ENCODE measurements at regions not wholly inside any gene's neighbourhood (a gene's known extent, or its start where the extent isn't known, plus 50 kb on each side); places are given as distances from the start of the nearest gene placed in this dataset.
"Not testable (repeated sequence)": the region's sequence is repeated elsewhere in the genome, so short reads cannot be mapped to it uniquely, and the experiment has no call there.

GRCh38 chr9:82431121-82431520 is 442.5 kb downstream of the SPATA31D1 start:
- TF ChIP-seq TAF1 (IDR thresholded peaks at IDR 0.05; ENCODE audit: low read depth) (no peak), EP300 (conservative IDR thresholded peaks at IDR 0.05; ENCODE audit: poor library complexity, severe bottlenecking) (no peak), EZH2 (IDR thresholded peaks at IDR 0.05; ENCODE audit: borderline replicate concordance, insufficient read depth, low read length, poor library complexity, severe bottlenecking) (no peak), POLR2AphosphoS5 (IDR thresholded peaks at IDR 0.05) (no peak), SMC3 (conservative IDR thresholded peaks at IDR 0.05; ENCODE audit: poor library complexity) (no peak), MXI1 (conservative IDR thresholded peaks at IDR 0.05; ENCODE audit: poor library complexity, severe bottlenecking) (no peak), RAD21 (conservative IDR thresholded peaks at IDR 0.05) (no peak)
- TF ChIP-seq, protein P1, sequence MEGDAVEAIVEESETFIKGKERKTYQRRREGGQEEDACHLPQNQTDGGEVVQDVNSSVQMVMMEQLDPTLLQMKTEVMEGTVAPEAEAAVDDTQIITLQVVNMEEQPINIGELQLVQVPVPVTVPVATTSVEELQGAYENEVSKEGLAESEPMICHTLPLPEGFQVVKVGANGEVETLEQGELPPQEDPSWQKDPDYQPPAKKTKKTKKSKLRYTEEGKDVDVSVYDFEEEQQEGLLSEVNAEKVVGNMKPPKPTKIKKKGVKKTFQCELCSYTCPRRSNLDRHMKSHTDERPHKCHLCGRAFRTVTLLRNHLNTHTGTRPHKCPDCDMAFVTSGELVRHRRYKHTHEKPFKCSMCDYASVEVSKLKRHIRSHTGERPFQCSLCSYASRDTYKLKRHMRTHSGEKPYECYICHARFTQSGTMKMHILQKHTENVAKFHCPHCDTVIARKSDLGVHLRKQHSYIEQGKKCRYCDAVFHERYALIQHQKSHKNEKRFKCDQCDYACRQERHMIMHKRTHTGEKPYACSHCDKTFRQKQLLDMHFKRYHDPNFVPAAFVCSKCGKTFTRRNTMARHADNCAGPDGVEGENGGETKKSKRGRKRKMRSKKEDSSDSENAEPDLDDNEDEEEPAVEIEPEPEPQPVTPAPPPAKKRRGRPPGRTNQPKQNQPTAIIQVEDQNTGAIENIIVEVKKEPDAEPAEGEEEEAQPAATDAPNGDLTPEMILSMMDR (IDR thresholded peaks at IDR 0.05; ENCODE audit: poor library complexity, severe bottlenecking): no peak
- TF ChIP-seq, protein P2, sequence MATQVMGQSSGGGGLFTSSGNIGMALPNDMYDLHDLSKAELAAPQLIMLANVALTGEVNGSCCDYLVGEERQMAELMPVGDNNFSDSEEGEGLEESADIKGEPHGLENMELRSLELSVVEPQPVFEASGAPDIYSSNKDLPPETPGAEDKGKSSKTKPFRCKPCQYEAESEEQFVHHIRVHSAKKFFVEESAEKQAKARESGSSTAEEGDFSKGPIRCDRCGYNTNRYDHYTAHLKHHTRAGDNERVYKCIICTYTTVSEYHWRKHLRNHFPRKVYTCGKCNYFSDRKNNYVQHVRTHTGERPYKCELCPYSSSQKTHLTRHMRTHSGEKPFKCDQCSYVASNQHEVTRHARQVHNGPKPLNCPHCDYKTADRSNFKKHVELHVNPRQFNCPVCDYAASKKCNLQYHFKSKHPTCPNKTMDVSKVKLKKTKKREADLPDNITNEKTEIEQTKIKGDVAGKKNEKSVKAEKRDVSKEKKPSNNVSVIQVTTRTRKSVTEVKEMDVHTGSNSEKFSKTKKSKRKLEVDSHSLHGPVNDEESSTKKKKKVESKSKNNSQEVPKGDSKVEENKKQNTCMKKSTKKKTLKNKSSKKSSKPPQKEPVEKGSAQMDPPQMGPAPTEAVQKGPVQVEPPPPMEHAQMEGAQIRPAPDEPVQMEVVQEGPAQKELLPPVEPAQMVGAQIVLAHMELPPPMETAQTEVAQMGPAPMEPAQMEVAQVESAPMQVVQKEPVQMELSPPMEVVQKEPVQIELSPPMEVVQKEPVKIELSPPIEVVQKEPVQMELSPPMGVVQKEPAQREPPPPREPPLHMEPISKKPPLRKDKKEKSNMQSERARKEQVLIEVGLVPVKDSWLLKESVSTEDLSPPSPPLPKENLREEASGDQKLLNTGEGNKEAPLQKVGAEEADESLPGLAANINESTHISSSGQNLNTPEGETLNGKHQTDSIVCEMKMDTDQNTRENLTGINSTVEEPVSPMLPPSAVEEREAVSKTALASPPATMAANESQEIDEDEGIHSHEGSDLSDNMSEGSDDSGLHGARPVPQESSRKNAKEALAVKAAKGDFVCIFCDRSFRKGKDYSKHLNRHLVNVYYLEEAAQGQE (IDR thresholded peaks at IDR 0.05; ENCODE audit: borderline replicate concordance): no peak

DNA sequence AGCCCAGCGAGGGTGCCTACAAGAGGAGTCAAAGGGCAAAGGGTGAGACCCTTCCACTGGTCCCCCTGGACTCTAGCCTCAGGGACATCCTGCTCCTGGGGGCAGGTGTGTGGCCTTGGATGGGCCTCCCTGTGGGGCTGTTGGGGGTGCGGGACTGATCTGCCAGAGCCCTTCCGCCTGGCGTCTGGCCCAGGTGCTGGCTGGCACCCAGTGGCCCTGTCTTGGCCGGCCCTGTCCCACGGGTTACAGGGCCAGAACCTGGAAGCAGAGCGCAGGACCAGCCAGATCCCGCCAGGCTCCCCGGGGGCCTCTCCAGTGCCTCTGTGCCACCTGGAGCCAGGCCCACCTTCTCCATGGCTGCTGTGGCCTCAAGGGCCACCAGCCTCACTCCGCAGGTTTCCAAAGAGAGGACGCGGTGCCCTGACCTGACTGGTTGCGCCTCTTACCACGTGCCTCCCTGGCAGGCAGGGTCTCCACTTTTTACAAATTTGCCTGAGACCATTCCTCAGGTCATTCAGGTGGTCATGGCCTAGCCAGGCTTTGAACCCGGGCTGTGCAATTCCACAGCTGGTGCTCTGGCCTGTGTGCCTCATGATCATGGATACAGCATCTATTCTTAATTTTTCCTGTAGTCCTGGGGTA is 444.8 kb downstream of the SPATA31D1 start:
- H3K4me3 ChIP-seq (ENCODE audit: low read length); H3K9ac ChIP-seq (ENCODE audit: low read length); H3K79me2 ChIP-seq (replicated peaks; ENCODE audit: insufficient read depth, low read length); H3F3A ChIP-seq (ENCODE audit: insufficient read depth, low read length, poor library complexity, severe bottlenecking); H3K9me2 ChIP-seq (ENCODE audit: insufficient read depth, low read length); H3K4me2 ChIP-seq (ENCODE audit: low read length); H2AFZ ChIP-seq (ENCODE audit: low read depth, low read length); H4K20me1 ChIP-seq (ENCODE audit: insufficient read depth); H3K36me3 ChIP-seq (ENCODE audit: insufficient read depth, low read length); H3K27me3 ChIP-seq (ENCODE audit: insufficient read depth, low read depth, low read length); H3K27ac ChIP-seq (ENCODE audit: low read length); H3K9me3 ChIP-seq (ENCODE audit: low read length): not testable (repeated sequence)

More at GRCh38 chr9:82431121-82431520, 442.5 kb downstream of the SPATA31D1 start:
- no peaks in the 10 kb centered on the region for H3K36me3 ChIP-seq (ENCODE audit: insufficient read depth, low read length)
- H4K20me1 ChIP-seq (ENCODE audit: insufficient read depth): no peaks in the 10 kb centered on the region
- no peaks in the 10 kb centered on the region for H3F3A ChIP-seq (ENCODE audit: insufficient read depth, low read length, poor library complexity, severe bottlenecking)
- no peak overlapping the region for H3K4me3 ChIP-seq (ENCODE audit: low read length)
- no peaks in the 10 kb centered on the region for H3K27me3 ChIP-seq (ENCODE audit: insufficient read depth, low read depth, low read length)
- H3K4me2 ChIP-seq (ENCODE audit: low read length): no peak overlapping the region
- H3K79me2 ChIP-seq (replicated peaks; ENCODE audit: insufficient read depth, low read length): no peaks in the 10 kb centered on the region
- no peaks in the 10 kb centered on the region for H3K9me3 ChIP-seq (ENCODE audit: low read length)
- H3K9ac ChIP-seq (ENCODE audit: low read length): no peak overlapping the region
- H2AFZ ChIP-seq (ENCODE audit: low read depth, low read length): no peak overlapping the region
- no peak overlapping the region for H3K27ac ChIP-seq (ENCODE audit: low read length)
- no peaks in the 10 kb centered on the region for H3K9me2 ChIP-seq (ENCODE audit: insufficient read depth, low read length)

DNA sequence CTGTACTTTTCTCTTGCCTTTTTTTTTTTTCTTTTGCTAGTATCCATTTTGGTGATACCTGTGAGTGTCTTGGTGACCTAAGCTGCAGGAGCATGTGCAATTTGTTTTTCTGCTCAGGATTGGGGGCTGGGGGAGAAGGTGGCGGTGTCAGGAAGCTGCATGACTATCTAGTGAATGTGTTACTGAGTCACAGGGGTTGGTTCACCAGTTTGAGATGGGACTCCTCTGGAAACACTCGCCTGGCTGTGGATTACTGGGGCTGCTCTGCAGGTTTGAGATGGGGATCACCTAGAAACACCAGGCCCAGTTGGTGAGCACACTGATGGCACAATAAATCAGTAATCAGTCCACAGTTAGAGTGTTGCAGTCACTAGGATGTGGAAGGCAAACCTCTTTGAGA is 447.9 kb downstream of the SPATA31D1 start:
- Histone ChIP-seq H2AFZ (ENCODE audit: low read depth, low read length) (no peak overlapping the region), H3K36me3 (ENCODE audit: insufficient read depth, low read length) (no peaks in the 10 kb centered on the region), H4K20me1 (ENCODE audit: insufficient read depth) (no peaks in the 10 kb centered on the region), H3K4me3 (ENCODE audit: low read length) (no peak overlapping the region), H3K79me2 (replicated peaks; ENCODE audit: insufficient read depth, low read length) (no peaks in the 10 kb centered on the region), H3K9me3 (ENCODE audit: low read length) (no peaks in the 10 kb centered on the region), H3K4me2 (ENCODE audit: low read length) (no peak overlapping the region), H3K27me3 (ENCODE audit: insufficient read depth, low read depth, low read length) (no peaks in the 10 kb centered on the region), H3K27ac (ENCODE audit: low read length) (no peak overlapping the region), H3F3A (ENCODE audit: insufficient read depth, low read length, poor library complexity, severe bottlenecking) (no peaks in the 10 kb centered on the region), H3K9me2 (ENCODE audit: insufficient read depth, low read length) (no peaks in the 10 kb centered on the region), H3K9ac (ENCODE audit: low read length) (no peak overlapping the region)
- TF ChIP-seq EZH2 (IDR thresholded peaks at IDR 0.05; ENCODE audit: borderline replicate concordance, insufficient read depth, low read length, poor library complexity, severe bottlenecking) (no peak), TAF1 (IDR thresholded peaks at IDR 0.05; ENCODE audit: low read depth) (no peak), SMC3 (conservative IDR thresholded peaks at IDR 0.05; ENCODE audit: poor library complexity) (no peak), MXI1 (conservative IDR thresholded peaks at IDR 0.05; ENCODE audit: poor library complexity, severe bottlenecking) (no peak), EP300 (conservative IDR thresholded peaks at IDR 0.05; ENCODE audit: poor library complexity, severe bottlenecking) (no peak), POLR2AphosphoS5 (IDR thresholded peaks at IDR 0.05) (no peak), RAD21 (conservative IDR thresholded peaks at IDR 0.05) (no peak)
- TF ChIP-seq, protein P2 (IDR thresholded peaks at IDR 0.05; ENCODE audit: borderline replicate concordance): no peak
- TF ChIP-seq, protein P1 (IDR thresholded peaks at IDR 0.05; ENCODE audit: poor library complexity, severe bottlenecking): no peak
